ENCODE measurements at regions not wholly inside any gene's neighbourhood (a gene's known extent, or its start where the extent isn't known, plus 50 kb on each side); places are given as distances from the start of the nearest gene placed in this dataset.
"Not testable (repeated sequence)": the region's sequence is repeated elsewhere in the genome, so short reads cannot be mapped to it uniquely, and the experiment has no call there.

- no peak overlapping the region for H3K4me3 ChIP-seq (ENCODE audit: low read depth, low read length)
- TF ChIP-seq, protein P1, sequence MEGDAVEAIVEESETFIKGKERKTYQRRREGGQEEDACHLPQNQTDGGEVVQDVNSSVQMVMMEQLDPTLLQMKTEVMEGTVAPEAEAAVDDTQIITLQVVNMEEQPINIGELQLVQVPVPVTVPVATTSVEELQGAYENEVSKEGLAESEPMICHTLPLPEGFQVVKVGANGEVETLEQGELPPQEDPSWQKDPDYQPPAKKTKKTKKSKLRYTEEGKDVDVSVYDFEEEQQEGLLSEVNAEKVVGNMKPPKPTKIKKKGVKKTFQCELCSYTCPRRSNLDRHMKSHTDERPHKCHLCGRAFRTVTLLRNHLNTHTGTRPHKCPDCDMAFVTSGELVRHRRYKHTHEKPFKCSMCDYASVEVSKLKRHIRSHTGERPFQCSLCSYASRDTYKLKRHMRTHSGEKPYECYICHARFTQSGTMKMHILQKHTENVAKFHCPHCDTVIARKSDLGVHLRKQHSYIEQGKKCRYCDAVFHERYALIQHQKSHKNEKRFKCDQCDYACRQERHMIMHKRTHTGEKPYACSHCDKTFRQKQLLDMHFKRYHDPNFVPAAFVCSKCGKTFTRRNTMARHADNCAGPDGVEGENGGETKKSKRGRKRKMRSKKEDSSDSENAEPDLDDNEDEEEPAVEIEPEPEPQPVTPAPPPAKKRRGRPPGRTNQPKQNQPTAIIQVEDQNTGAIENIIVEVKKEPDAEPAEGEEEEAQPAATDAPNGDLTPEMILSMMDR (IDR thresholded peaks at IDR 0.05; ENCODE audit: borderline replicate concordance, insufficient read depth, low read depth, low read length) = no peak
These were observed 162.1 kb upstream of the FOXK1 start for GRCh38 chr7:4519819-4520520.

- H3K4me3 ChIP-seq (ENCODE audit: low read depth, low read length) = no peak overlapping the region
- TF ChIP-seq, protein P1 (IDR thresholded peaks at IDR 0.05; ENCODE audit: borderline replicate concordance, insufficient read depth, low read depth, low read length) = no peak
These were observed 158.9 kb upstream of the FOXK1 start for GRCh38 chr7:4523219-4523618.

DNA sequence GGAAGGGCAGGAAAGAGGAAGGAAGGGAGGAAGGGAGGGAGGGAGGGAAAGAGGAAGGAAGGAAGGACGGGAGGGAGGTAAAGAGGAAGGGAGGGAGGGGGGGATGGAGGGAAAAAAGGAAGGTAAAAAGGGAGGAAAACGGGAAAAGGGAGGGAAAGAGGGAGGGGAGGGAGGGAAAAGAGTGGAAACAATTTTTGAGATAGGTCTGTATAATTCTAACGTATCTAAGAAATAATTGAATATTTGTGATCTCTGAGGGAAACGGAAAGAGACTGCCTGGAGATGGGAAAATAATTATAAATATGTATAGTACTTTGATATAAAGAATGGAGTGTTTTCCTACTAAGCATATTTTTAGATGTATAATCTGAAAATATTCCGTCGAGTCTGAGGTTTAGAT lies 158.2 kb upstream of the FOXK1 start:
- no peak overlapping the region for H3K4me3 ChIP-seq (ENCODE audit: low read depth, low read length)
- TF ChIP-seq, protein P1 (IDR thresholded peaks at IDR 0.05; ENCODE audit: borderline replicate concordance, insufficient read depth, low read depth, low read length) = no peak

GRCh38 chr7:4525884-4526283 lies 156.2 kb upstream of the FOXK1 start:
- TF ChIP-seq, protein P1 (IDR thresholded peaks at IDR 0.05; ENCODE audit: borderline replicate concordance, insufficient read depth, low read depth, low read length) = no peak
- H3K4me3 ChIP-seq (ENCODE audit: low read depth, low read length) = no peak overlapping the region

GRCh38 chr7:4527988-4528636 lies 154.0 kb upstream of the FOXK1 start:
- TF ChIP-seq, protein P1 (IDR thresholded peaks at IDR 0.05; ENCODE audit: borderline replicate concordance, insufficient read depth, low read depth, low read length) = no peak

DNA sequence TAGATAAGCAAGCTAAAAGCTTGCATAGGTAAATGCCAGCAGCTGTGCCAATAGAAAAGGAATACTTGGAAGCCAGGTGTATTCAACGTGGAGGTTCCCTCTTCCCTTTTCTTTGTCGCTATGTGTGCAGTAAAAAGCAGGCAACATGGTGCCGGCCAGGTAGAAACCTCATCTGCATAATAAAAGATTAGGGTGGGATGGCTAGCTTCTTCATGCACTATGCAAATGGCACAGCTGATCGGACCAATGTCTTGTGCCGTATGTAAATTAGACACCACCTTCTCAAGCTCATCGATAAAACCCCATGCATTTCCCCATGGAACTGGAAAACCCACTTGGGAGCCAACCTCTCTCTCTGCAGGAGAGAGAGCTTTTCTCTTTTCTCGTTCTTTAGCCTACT lies 150.9 kb upstream of the FOXK1 start:
- H3K4me3 ChIP-seq (ENCODE audit: low read depth, low read length) = no peak overlapping the region
- TF ChIP-seq, protein P1 (IDR thresholded peaks at IDR 0.05; ENCODE audit: borderline replicate concordance, insufficient read depth, low read depth, low read length) = no peak

More at GRCh38 chr7:4527988-4528636, 154.0 kb upstream of the FOXK1 start:
- no peak overlapping the region for H3K4me3 ChIP-seq (ENCODE audit: low read depth, low read length)

DNA sequence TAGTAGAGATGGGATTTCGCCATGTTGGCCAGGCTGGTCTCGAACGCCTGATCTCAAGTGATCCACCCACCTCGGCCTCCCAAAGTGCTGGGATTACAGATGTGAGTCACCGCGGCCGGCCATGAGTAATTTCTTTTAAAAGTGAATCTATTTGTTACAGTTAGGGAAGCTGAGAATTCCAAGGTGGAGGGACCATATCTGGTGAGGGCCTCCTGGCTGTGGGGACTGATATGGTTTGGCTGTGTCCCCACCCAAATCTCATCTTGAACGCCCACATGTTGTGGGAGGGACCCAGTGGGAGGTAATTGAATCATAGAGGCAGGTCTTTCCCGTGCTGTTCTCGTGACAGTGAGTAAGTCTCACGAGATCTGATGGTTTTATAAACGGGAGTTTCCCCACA lies 148.8 kb upstream of the FOXK1 start:
- not testable (repeated sequence) for H3K4me3 ChIP-seq (ENCODE audit: low read depth, low read length)

Measured in GM12875 (cell line).